Peyer's patch (tissue), 4 donors: ENCODE measurements at regions not wholly inside any gene's neighbourhood (a gene's known extent, or its start where the extent isn't known, plus 50 kb on each side); places are given as distances from the start of the nearest gene placed in this dataset.

ENCODE experiments used
- CTCF ChIP-seq, 6 experiments: fragments of 450-650 bp in 4 of 6; fragments of 200-600 bp in 2 of 6; sonication (generic) in 1 of 6; IDR thresholded peaks; one replicate each; pipeline ENCODE4 v1.5.1; 2017 to 2019; ENCODE audit warnings: antibody characterized with exemption in 6 of 6, mild to moderate bottlenecking in 3 of 6, moderate library complexity in 1 of 6
- POLR2A ChIP-seq, 2 donors: fragments of 450-650 bp; IDR thresholded peaks; one replicate each; pipeline ENCODE4 v1.5.1; 2017; ENCODE audit warnings: antibody characterized with exemption in 2 of 2, mild to moderate bottlenecking in 2 of 2, moderate library complexity in 2 of 2

GRCh38 chr5:164345853-164346252 is 840.4 kb downstream of the MAT2B start:
- TF ChIP-seq CTCF (IDR thresholded peaks at IDR 0.05) = no peak
- TF ChIP-seq POLR2A (IDR thresholded peaks at IDR 0.05) = no peak
